OCI-LY3 (cell line): ENCODE measurements at regions not wholly inside any gene's neighbourhood (a gene's known extent, or its start where the extent isn't known, plus 50 kb on each side); places are given as distances from the start of the nearest gene placed in this dataset.

Experiments used
- EZH2phosphoT487 ChIP-seq: fragments of 200-600 bp; shearing (Covaris generic); IDR thresholded peaks from 2 replicates; pipeline ENCODE4 v1.6.1; 2018; ENCODE audit warnings: antibody characterized with exemption, mixed run types, low read depth
- TF ChIP-seq, protein P1 (sequence below): fragments of 200-600, 300-600 bp; sonication (generic); IDR thresholded peaks from 2 replicates; pipeline ENCODE4 v1.5.1; 2014; ENCODE audit warnings: antibody characterized with exemption, low read length, low read depth

GRCh38 chr15:45869034-45869668 is 234.3 kb downstream of the SQOR start:
- TF ChIP-seq, protein P1, sequence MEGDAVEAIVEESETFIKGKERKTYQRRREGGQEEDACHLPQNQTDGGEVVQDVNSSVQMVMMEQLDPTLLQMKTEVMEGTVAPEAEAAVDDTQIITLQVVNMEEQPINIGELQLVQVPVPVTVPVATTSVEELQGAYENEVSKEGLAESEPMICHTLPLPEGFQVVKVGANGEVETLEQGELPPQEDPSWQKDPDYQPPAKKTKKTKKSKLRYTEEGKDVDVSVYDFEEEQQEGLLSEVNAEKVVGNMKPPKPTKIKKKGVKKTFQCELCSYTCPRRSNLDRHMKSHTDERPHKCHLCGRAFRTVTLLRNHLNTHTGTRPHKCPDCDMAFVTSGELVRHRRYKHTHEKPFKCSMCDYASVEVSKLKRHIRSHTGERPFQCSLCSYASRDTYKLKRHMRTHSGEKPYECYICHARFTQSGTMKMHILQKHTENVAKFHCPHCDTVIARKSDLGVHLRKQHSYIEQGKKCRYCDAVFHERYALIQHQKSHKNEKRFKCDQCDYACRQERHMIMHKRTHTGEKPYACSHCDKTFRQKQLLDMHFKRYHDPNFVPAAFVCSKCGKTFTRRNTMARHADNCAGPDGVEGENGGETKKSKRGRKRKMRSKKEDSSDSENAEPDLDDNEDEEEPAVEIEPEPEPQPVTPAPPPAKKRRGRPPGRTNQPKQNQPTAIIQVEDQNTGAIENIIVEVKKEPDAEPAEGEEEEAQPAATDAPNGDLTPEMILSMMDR = no peak
- TF ChIP-seq EZH2phosphoT487 = no peak
